Calu3 (cell line): ENCODE measurements at regions not wholly inside any gene's neighbourhood (a gene's known extent, or its start where the extent isn't known, plus 50 kb on each side); places are given as distances from the start of the nearest gene placed in this dataset.

ENCODE experiments used
- BruUV-seq: library from RNA; stranded (reverse); fragments of 400-500 nt; replicated peaks from 2 replicates; lab custom pipeline; 2021; lab: Mats Ljungman, UMichigan
- CTCF ChIA-PET: fragments of 300-600 bp; sonication (Branson Sonifier 250); formaldehyde crosslinking; loops from one replicate; lab custom pipeline; 2022; ENCODE audit warnings: antibody characterized with exemption; lab: Charles Lee
- DNase-seq: peaks from one replicate; pipeline ENCODE4 v3.0.0; 2022
- H3K27ac Mint-ChIP-seq: one replicate; pipeline ENCODE4 v1.8.0; 2022; ENCODE audit warnings: mixed read lengths; ENCODE audit not compliant: unreplicated experiment
- H3K27me3 Mint-ChIP-seq: one replicate; pipeline ENCODE4 v1.8.0; 2022; ENCODE audit warnings: mixed read lengths; ENCODE audit not compliant: unreplicated experiment
- H3K36me3 Mint-ChIP-seq: one replicate; pipeline ENCODE4 v1.8.0; 2022; ENCODE audit warnings: mild to moderate bottlenecking, moderate library complexity, mixed read lengths; ENCODE audit not compliant: insufficient read depth, unreplicated experiment
- H3K4me1 Mint-ChIP-seq: one replicate; pipeline ENCODE4 v1.8.0; 2022; ENCODE audit warnings: mild to moderate bottlenecking, low read depth, mixed read lengths; ENCODE audit not compliant: unreplicated experiment
- H3K4me3 Mint-ChIP-seq: one replicate; pipeline ENCODE4 v1.8.0; 2022; ENCODE audit warnings: mild to moderate bottlenecking, low read depth, moderate library complexity, mixed read lengths; ENCODE audit not compliant: unreplicated experiment
- H3K9me3 Mint-ChIP-seq: one replicate; pipeline ENCODE4 v1.8.0; 2022; ENCODE audit warnings: low read depth, mixed read lengths; ENCODE audit not compliant: unreplicated experiment
- CTCF ChIP-seq: fragments of 200-600 bp; IDR thresholded peaks from one replicate; pipeline ENCODE4 v1.8.0; 2022; ENCODE audit warnings: antibody characterized with exemption; ENCODE audit not compliant: unreplicated experiment
- intact Hi-C: fragments of 100-400 bp; cut with micrococcal nuclease; formaldehyde crosslinking; loops from one replicate; pipeline ENCODE4 v1.10.0; 2022; ENCODE audit not compliant: unreplicated experiment

GRCh38 chr14:39491134-39491571, 58.9 kb upstream of the FBXO33 start:
- no peak overlapping the region for H3K4me3 Mint-ChIP-seq
- TF ChIP-seq CTCF, result peak; percentile 41
- no peaks in the 10 kb centered on the region for H3K36me3 Mint-ChIP-seq
- no TSS peak for BruUV-seq
- no peaks in the 10 kb centered on the region for H3K27me3 Mint-ChIP-seq
- peaks cover 4% of the 10 kb centered on the region for H3K9me3 Mint-ChIP-seq
- CTCF ChIA-PET, result no interaction called here
- no peak for DNase-seq
- H3K27ac Mint-ChIP-seq, result no peak overlapping the region
- H3K4me1 Mint-ChIP-seq, result peaks cover 9% of the 10 kb centered on the region
- intact Hi-C loops, result no loop called here

GRCh38 chr14:39488600-39488999, 56.4 kb upstream of the FBXO33 start:
- Mint-ChIP-seq H3K4me1 (peaks cover 9% of the 10 kb centered on the region), H3K36me3 (no peaks in the 10 kb centered on the region), H3K4me3 (no peak overlapping the region), H3K9me3 (no peaks in the 10 kb centered on the region), H3K27me3 (no peaks in the 10 kb centered on the region), H3K27ac (no peak overlapping the region)
- CTCF ChIA-PET, result interaction anchor here (0.8 kb wide), 1 partner anchor 137 kb away, joined by 5 read pairs; no protein-coding TSS in a partner anchor
- no peak for DNase-seq
- no TSS peak for BruUV-seq
- TF ChIP-seq CTCF, result no peak
- intact Hi-C loops, result no loop called here

- Mint-ChIP-seq H3K9me3 (no peaks in the 10 kb centered on the region), H3K27ac (no peak overlapping the region), H3K27me3 (no peaks in the 10 kb centered on the region), H3K4me1 (no peaks in the 10 kb centered on the region), H3K36me3 (no peaks in the 10 kb centered on the region), H3K4me3 (no peak overlapping the region)
- no peak for DNase-seq
- BruUV-seq, result no TSS peak
- TF ChIP-seq CTCF, result no peak
- intact Hi-C loops, result no loop called here
- CTCF ChIA-PET, result no interaction called here
These were observed 51.4 kb upstream of the FBXO33 start for GRCh38 chr14:39483682-39484081.
